GM19452 (cell line): ENCODE measurements at regions not wholly inside any gene's neighbourhood (a gene's known extent, or its start where the extent isn't known, plus 50 kb on each side); places are given as distances from the start of the nearest gene placed in this dataset.

Experiments used
- ATAC-seq: cut with Tn5 transposase; IDR thresholded peaks from one replicate; pipeline ENCODE4 v1.9.1; 2021; ENCODE audit not compliant: unreplicated experiment

DNA sequence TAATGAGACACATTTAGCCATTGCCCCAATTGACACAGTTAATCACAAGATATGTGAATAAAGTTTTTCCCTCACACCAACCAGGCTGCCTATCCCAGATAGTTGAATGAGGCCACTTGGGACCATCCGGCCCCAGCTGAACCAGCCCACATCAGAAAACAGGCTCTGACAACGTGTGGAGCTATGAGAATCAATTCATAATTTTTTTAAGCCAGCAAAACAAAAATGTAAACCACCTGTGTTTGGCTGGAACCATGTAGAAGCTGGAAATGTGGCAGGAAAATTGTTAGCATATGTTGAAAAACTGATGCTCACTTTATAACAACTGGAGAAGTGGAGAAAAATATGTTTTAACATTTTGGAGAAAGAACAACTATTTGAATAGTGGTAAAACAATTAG, 1161.3 kb downstream of the SLITRK1 start:
- ATAC-seq, result no peak

DNA sequence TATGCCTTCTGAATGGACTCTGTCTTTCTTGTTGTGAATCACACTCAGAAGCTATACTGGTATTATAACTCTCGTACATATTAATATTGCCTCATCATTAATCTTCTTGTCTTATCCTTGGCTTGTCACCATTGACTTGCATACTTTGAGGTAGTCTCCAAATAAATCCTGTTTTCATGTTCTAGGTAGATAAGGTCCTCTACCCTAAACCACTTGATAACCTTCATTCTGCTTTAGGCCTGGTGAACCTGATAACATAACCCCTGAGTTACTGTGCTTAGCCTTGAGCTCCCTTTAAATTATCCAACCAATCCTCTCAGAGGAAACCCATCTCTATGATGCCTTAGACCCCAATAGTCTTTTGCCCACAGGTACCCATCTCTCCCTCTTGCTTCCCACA, 1162.3 kb downstream of the SLITRK1 start:
- no peak for ATAC-seq

DNA sequence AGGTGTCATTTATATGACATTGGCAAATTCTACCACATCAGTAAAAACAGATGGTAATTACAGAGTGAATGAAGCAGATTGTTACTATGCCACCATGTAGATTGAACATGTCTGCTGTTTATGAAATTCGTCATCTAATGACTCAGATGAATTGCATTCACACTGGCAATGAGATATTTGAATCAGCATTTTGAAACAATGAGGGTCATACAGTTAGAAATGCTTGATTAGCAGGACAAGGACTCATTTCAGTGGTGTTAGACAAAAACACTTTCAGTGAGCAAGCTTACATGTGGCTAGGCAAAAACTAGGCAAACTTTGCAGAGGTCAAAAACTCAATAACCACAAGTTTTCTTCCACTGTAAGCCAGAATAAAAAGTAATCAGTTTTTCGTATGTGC, 1165.0 kb downstream of the SLITRK1 start:
- no peak for ATAC-seq

DNA sequence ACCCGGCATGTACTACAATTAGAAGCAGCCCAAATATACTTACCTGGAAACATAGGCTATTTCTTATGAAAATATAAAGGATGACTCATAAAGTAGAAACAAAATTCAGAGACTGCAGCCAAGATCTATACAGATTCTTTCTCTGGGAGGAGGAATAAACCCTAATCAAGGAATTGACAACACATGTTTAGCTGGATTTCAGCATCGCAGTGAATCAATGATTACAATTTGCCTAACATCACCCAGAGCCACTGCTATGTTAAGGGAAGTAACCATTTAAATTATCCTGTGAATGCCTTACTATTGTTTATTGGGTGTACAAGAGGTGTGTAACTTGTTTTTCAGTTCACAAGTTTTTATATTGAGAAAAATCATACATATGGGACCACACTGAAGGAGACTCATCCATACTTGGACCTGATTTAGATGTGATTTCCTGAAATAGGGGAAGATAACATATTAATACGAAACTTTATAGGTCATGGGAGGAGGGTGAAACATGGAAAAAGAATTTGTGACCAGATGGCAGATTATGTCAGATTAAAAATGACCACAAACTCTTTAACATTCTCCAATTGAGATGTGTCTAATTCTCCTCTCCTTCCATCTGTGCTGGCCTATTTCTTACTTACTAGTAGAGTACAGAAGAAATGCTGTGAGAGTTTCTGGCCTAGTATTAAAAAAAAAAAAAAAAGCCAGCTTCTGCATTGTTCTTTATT, 1168.4 kb downstream of the SLITRK1 start:
- no peak for ATAC-seq

DNA sequence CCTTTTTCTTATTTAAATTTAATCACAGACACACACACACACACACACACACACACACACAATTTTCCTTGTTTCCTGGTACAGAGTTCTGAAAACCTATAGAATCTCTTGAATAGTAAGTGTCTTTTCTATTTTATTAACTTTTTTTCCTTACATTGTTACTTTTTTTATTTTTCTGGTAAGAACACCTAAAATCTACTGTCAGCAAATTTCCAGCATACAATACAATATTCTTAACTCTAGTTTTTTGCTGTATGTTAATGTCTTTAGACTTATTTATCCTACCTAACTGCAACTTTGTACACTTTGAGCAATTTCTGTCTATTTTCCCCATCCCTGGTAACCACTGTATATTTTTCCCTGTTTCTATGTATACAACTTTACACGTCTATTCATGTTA, 1179.8 kb downstream of the SLITRK1 start:
- no peak for ATAC-seq

DNA sequence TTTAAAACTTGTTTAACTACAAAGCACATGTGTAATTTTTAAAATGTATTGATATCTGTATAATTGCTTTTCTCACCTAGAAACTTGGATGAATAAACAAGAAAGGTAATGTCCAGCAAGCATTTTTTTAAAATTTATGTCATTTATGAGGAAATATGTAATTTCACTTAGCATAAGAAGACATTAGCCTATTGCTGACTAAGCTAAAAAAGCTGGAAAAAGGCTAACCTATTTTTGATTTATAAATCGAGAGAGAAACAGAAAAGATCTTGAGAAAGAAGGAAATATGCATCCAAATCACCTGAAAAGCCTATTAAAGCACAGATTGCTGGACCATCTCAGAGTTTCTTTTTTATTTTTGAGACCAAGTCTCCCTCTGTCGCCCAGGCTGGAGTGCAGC, 1181.3 kb downstream of the SLITRK1 start:
- no peak for ATAC-seq

DNA sequence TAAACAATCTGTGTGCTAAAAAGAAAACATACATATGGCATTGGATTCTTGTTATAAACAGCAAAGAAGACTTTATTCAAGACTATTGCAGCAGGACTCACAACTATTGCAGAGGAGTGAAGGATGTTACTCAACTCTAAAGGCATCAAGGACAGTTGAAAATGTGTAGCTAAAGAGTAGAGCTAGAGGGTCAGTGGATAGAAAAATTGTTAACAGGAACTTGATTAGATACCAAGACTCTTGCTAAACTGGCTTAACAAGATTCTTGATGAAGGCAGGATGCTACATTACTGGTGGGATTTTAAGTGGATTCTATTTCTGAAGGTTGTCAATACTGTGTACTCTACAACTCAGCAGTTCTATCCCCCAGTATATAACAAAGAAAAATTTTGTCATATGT, 1183.3 kb downstream of the SLITRK1 start:
- ATAC-seq, result no peak

DNA sequence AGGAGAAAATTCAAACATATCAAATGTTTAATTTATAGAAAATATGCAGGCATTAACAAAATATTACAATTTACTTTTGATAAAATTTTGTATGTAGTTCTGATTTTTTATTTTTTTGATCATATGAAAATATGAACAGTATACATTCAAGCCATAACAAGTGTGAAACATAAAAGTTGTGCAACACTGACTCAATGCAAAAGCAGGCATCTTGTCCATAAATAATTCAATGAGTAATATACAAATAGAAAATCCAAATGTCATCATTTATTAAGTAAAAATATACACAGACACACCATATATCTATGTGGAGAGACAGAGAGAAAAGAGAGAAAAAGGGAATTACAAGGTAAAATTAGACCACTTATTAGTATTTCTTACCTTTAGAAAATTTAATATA, 1183.9 kb downstream of the SLITRK1 start:
- ATAC-seq, result no peak

DNA sequence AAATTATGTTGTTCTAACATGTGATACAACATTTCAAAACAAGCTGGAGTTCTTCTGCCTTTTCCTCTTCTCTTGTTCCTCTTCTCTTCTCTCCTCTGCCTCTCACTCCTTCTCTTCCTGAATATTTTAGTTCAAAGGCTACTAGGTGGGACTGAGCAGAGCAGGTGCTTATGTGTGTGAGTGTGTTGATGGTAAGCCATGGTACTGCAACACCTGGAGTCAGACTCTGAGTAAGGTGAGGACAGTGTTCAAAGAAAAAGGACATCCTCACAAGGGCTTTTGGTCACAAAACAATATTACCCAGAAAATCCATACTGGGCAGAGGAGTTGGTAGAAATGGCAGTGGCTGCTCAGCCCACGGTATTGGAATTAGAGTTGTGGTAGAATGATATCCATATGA, 1188.7 kb downstream of the SLITRK1 start:
- no peak for ATAC-seq

DNA sequence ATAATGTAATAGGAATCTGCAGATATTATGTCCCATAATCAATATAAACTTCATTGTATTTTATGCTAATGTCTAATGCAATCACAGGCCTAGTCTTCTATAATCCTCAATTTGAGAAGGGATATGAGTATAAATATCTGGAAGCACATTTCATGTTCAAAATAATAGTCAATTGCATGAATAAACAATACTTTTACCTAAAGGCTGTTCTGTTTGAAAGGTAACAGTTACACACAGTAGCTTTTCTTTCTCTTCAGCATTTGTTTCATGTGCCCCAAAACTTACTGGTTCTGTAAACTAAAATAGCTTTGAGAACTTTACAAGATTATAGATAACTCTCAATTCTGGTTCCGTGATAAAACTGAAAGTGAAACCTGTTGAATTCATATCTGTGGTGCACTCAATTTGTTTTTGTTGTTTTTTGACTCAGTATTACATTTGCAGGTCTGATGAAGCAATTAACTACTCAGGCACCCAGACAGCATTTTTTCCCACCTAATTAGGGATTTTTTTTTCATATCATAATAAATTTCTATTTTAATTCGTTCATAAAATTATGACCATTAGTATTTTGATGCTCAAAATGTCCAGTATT, 1193.8 kb downstream of the SLITRK1 start:
- peak; percentile 83 for ATAC-seq

DNA sequence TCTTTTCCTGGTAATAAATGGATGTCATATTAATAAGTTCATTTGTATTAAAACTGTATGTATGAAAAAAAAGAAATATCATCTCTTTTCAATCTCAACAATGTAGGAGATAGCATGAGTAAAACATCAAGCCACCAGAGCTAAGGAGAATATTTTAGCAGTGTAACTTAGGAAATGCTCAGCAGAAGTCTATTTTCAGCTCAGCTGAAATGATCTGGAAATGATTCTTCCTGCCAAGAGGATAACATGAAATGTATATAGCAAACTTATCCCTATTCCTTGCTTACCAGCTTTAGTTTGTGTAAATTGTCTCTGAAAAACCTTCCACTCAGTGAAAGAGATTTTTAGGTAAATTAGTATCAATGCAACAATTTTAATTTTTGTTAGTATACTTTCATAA, 1194.4 kb downstream of the SLITRK1 start:
- no peak for ATAC-seq

DNA sequence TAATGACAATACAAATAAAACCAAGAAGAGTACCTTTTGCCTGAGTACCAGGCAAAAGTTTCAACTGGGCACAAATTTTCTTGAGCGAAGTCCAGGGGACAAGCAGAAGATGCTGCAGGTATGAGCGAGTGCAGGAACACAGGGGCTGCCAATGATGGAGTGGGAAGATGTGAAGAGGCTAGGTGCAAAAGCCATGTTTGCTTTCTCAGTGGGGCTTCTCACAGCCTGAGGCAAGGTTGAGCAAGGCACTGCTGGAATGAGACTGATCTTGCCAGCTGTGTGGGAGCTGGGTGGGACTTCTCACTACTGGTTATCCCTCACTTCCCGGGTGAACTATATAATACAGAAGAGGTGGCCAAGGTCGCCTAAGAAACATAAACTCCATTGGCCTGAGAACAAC, 1200.7 kb downstream of the SLITRK1 start:
- ATAC-seq, result no peak

DNA sequence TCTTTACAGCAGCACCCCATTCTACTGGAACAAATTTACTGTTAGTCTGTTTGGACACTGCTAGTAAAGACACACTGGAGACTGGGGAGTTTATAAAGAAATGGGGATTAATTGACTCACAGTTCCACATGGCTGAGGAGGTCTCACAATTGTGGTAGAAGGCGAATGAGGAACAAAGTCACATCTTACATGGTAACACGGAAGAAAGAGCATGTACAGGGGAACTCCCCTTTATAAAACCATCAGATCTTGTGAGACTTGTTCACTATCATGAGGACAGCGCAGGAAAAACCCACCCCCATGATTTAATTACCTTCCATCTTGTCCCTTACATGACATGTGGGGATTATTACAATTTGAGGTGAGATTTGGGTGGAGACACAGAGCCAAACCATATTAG, 1204.2 kb downstream of the SLITRK1 start:
- ATAC-seq, result no peak

DNA sequence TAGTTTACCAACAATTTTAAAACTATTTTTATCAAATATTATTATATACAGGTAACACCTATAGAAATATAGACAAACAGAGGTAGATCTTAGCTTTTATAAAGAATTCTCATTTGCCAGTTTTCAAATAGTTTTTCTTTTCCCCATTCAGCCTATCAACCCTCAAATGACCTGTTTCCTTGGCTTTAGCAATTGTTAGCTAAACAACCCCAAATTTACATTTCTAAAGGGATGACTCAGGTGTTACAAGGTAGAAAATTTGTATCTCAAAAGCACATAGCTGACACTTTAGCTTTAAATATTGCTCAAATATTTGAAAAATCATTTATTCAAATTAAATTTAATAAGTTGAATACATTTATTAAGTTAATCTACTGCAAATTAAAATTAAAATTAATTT, 1207.2 kb downstream of the SLITRK1 start:
- no peak for ATAC-seq

DNA sequence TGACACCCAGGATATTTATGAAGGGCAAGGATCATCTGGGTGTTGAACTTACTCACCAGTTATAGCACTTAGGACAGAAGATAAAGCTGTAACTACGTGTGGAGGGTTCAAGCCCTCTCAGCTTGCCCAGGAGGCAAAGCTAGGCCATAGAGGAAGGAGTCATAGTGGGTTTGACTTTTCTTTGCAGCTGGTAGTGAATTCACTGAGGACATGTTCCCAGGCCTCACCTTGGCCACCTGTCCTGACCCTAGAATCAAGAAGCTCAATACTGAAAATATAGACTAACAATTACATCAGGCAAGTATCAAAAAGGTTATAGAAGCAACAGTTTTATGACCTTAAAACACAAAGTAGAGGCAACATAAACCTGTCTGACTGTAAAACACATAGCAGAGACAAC, 1207.7 kb downstream of the SLITRK1 start:
- ATAC-seq, result no peak

DNA sequence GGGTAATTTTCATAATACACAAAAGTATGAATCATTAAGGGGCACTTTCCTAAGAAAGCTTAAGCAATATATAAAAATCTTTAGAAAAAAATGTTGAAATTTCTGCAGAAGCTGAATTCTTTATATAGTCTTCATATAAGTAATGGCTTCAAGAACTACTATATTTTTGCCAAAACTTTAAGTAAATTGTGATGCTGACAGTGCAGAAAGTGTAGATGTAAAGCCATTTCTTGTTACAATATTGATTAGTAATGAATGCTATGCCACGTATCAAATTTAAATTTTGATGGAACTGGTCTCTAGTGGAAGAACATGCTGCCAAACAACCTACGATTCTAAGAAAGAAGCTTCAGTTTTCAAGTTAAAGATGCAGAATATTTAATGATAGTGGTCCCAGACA, 1210.0 kb downstream of the SLITRK1 start:
- no peak for ATAC-seq

DNA sequence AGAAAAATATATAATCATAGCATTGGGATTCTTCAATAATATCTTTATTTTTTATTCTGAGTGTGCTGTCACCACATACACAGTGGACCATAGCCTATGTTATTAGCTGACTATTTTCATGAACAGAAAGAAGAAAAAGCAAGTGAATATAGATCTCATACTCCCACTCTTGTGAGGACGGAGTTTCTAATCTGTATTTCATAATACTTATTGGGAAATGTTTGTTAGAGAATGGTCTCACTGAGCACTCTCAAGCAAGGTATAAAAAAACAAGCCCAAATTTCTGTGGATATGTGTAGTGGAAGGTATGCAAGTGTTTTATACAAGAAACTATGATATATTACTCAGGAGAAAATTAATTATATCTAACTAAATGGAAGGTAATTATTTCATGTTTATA, 1218.1 kb downstream of the SLITRK1 start:
- no peak for ATAC-seq

DNA sequence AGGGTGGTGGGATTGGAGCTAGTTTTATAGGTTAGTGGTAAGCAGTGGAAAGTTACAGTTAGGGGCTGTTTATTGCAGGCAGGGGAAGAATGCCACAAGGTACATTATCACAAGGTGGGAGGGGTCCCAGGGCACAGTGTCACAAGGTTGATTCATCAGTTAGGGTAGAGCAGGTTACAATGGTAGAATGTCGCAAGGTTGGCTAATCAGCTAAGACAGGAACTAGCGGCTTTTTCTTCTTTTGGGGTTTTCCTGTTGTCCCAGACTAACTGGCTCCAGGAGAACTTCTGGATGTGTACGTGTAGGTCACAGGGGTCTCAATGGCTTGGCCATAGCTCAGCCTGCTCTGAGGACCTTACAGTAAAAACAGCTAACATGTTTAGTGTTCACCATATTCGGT, 1221.1 kb downstream of the SLITRK1 start:
- no peak for ATAC-seq

DNA sequence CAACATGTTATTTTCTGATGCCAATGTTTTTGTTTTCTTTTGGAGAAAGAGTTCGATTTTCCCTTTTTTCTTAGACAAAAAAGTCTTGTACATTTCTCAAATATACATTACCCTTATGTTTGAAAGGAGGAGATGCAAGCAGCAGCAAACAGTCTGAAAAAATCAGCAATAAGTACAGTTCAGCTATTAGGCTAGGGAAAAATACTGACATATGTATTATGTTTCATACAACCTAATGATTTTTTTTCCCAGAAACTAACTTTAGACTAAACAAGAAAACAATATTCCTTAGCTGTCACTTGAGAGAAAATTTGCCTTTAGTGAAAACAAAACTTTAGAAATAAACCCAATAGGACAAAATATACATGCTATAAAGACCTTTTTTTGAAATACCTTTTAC, 1223.5 kb downstream of the SLITRK1 start:
- no peak for ATAC-seq

DNA sequence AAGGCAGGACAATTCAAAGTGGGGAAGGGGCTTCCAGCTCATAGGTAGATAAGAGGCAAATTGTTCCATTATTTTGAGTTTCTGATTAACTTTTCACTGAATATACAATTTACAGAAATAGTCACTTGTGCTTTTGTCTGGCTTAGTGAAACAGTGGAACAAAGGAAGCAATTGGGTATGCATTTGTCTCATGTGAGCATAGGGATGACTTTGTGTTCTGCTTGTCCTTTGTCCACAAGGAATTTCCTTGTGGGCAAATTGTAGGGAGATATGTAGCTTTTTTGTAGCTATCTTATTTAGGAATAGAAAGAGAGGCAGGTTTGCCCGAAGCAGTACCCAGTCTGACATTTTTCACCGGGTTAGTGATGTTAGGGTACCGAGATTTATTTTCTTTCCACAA, 1224.8 kb downstream of the SLITRK1 start:
- ATAC-seq, result no peak

DNA sequence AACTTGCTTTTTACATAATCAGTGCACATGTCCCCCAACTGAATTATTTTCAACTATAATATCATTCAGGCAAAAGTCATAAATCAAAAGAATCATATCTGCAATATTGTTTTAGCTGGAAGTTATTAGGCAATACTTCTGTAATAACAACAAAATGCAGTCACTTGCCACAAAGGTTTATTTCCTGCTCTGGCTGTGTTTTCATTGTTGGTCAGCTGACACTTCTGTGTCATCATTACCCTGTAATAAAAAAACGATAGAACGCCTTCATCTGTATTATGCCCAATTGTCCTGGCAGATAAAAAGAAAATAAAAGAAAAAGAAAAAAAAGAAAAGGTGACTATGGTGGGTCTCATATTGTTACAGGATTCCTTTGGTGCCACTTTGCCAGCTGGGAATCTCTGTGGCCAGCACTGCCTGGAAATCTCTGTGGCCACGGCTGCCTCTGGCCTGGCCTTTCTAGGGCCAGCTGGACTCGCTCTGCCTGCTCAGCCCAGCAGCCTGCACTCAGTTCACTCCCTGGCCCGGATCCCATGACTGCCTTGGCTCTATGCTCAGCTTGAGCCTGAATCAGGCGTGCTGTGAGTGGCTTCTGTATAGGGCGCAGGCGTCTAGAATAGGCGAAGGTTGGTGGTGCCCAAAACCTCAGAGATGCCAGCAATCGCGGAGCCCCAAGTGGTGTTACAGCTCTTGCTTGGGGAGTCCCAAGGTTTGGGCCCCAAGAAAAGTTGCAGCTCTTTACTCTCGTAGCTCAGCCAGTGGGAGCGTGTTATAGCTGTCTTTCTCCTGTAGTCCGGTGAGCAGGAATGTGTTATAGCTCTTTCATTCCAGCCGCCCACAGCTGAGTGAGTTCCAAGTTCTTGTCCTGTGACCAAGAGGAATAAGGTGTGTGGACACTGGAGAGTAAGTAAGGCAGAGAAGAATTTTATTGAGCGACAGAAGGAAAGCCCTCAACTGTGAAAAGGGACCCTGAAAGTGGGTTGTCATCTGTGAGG, 1227.1 kb downstream of the SLITRK1 start:
- no peak for ATAC-seq

DNA sequence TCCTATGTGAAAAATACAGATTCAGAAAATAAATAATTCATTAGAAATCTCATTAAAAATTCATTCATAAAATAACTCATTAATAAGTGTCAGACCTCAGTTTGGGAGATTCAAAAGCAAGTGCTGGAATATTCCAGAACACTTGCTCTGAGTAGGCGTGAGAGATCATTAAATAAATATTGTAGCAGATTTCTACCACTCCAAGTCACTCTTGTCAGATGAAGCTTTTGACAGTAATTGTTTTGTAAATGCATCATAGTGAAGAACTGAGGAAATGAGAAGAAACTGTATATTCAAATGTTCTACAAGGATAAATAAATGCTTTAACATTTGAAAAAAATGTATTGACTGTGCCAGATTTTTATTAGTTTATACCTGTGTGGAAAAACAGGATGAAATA, 1228.1 kb downstream of the SLITRK1 start:
- ATAC-seq, result no peak
